ENCODE measurements at regions not wholly inside any gene's neighbourhood (a gene's known extent, or its start where the extent isn't known, plus 50 kb on each side); places are given as distances from the start of the nearest gene placed in this dataset.

- no peak for TF ChIP-seq POLR2AphosphoS5 (IDR thresholded peaks at IDR 0.05; ENCODE audit: low read depth)
Observed at GRCh38 chr7:12859761-12860160, 172.3 kb downstream of the ARL4A start (continued).

GRCh38 chr7:12861070-12861469, 173.6 kb downstream of the ARL4A start:
- ATAC-seq (no peak), DNase-seq (ENCODE audit: low spot score) (no peak)
- Mint-ChIP-seq H3K4me1 (no peaks in the 10 kb centered on the region; the same call in 2 of the 3 replicates), H3K27me3 (ENCODE audit: insufficient read depth, low read depth, poor library complexity) (no peaks in the 10 kb centered on the region), H3K36me3 (ENCODE audit: low read depth) (peaks cover 2% of the 10 kb centered on the region; the same call in 1 of the 3 replicates), H3K4me3 (no peak overlapping the region), H3K9me3 (no peaks in the 10 kb centered on the region), H3K27ac (no peak overlapping the region)
- no peak overlapping the region for H3K27ac ChIP-seq (ENCODE audit: low read depth)
- no peak overlapping the region for H3K4me2 ChIP-seq
- TF ChIP-seq, protein P1, sequence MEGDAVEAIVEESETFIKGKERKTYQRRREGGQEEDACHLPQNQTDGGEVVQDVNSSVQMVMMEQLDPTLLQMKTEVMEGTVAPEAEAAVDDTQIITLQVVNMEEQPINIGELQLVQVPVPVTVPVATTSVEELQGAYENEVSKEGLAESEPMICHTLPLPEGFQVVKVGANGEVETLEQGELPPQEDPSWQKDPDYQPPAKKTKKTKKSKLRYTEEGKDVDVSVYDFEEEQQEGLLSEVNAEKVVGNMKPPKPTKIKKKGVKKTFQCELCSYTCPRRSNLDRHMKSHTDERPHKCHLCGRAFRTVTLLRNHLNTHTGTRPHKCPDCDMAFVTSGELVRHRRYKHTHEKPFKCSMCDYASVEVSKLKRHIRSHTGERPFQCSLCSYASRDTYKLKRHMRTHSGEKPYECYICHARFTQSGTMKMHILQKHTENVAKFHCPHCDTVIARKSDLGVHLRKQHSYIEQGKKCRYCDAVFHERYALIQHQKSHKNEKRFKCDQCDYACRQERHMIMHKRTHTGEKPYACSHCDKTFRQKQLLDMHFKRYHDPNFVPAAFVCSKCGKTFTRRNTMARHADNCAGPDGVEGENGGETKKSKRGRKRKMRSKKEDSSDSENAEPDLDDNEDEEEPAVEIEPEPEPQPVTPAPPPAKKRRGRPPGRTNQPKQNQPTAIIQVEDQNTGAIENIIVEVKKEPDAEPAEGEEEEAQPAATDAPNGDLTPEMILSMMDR (conservative IDR thresholded peaks at IDR 0.05; ENCODE audit: low read depth in 2 of 2) = no peak
- TF ChIP-seq POLR2AphosphoS5 (IDR thresholded peaks at IDR 0.05; ENCODE audit: low read depth) (no peak), NANOG (IDR thresholded peaks at IDR 0.05; ENCODE audit: borderline replicate concordance) (no peak), CREB1 (CRISPR knock-in tag; IDR thresholded peaks at IDR 0.05; ENCODE audit: low read depth) (no peak), REST (IDR thresholded peaks at IDR 0.05; ENCODE audit: unreplicated experiment) (no peak), EZH2phosphoT487 (IDR thresholded peaks at IDR 0.05; ENCODE audit: unreplicated experiment) (no peak), STAT1 (IDR thresholded peaks at IDR 0.05; ENCODE audit: unreplicated experiment) (no peak), EZH2 (IDR thresholded peaks at IDR 0.05; ENCODE audit: low read depth, unreplicated experiment) (no peak)
- TF ChIP-seq, protein P2, sequence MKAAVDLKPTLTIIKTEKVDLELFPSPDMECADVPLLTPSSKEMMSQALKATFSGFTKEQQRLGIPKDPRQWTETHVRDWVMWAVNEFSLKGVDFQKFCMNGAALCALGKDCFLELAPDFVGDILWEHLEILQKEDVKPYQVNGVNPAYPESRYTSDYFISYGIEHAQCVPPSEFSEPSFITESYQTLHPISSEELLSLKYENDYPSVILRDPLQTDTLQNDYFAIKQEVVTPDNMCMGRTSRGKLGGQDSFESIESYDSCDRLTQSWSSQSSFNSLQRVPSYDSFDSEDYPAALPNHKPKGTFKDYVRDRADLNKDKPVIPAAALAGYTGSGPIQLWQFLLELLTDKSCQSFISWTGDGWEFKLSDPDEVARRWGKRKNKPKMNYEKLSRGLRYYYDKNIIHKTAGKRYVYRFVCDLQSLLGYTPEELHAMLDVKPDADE (IDR thresholded peaks at IDR 0.05) = no peak
- TF ChIP-seq, protein P3, sequence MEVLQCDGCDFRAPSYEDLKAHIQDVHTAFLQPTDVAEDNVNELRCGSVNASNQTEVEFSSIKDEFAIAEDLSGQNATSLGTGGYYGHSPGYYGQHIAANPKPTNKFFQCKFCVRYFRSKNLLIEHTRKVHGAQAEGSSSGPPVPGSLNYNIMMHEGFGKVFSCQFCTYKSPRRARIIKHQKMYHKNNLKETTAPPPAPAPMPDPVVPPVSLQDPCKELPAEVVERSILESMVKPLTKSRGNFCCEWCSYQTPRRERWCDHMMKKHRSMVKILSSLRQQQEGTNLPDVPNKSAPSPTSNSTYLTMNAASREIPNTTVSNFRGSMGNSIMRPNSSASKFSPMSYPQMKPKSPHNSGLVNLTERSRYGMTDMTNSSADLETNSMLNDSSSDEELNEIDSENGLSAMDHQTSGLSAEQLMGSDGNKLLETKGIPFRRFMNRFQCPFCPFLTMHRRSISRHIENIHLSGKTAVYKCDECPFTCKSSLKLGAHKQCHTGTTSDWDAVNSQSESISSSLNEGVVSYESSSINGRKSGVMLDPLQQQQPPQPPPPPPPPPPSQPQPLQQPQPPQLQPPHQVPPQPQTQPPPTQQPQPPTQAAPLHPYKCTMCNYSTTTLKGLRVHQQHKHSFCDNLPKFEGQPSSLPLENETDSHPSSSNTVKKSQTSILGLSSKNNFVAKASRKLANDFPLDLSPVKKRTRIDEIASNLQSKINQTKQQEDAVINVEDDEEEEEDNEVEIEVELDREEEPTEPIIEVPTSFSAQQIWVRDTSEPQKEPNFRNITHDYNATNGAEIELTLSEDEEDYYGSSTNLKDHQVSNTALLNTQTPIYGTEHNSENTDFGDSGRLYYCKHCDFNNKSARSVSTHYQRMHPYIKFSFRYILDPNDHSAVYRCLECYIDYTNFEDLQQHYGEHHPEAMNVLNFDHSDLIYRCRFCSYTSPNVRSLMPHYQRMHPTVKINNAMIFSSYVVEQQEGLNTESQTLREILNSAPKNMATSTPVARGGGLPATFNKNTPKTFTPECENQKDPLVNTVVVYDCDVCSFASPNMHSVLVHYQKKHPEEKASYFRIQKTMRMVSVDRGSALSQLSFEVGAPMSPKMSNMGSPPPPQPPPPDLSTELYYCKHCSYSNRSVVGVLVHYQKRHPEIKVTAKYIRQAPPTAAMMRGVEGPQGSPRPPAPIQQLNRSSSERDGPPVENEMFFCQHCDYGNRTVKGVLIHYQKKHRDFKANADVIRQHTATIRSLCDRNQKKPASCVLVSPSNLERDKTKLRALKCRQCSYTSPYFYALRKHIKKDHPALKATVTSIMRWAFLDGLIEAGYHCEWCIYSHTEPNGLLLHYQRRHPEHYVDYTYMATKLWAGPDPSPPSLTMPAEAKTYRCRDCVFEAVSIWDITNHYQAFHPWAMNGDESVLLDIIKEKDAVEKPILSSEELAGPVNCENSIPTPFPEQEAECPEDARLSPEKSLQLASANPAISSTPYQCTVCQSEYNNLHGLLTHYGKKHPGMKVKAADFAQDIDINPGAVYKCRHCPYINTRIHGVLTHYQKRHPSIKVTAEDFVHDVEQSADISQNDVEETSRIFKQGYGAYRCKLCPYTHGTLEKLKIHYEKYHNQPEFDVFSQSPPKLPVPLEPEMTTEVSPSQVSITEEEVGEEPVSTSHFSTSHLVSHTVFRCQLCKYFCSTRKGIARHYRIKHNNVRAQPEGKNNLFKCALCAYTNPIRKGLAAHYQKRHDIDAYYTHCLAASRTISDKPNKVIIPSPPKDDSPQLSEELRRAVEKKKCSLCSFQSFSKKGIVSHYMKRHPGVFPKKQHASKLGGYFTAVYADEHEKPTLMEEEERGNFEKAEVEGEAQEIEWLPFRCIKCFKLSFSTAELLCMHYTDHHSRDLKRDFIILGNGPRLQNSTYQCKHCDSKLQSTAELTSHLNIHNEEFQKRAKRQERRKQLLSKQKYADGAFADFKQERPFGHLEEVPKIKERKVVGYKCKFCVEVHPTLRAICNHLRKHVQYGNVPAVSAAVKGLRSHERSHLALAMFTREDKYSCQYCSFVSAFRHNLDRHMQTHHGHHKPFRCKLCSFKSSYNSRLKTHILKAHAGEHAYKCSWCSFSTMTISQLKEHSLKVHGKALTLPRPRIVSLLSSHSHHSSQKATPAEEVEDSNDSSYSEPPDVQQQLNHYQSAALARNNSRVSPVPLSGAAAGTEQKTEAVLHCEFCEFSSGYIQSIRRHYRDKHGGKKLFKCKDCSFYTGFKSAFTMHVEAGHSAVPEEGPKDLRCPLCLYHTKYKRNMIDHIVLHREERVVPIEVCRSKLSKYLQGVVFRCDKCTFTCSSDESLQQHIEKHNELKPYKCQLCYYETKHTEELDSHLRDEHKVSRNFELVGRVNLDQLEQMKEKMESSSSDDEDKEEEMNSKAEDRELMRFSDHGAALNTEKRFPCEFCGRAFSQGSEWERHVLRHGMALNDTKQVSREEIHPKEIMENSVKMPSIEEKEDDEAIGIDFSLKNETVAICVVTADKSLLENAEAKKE (CRISPR knock-in tag; IDR thresholded peaks at IDR 0.05) = no peak
- no peaks in the 10 kb centered on the region; the same call in 1 of the 2 replicates for H3K9me2 ChIP-seq (ENCODE audit: insufficient read depth)
- no peaks in the 10 kb centered on the region for H3K79me2 ChIP-seq (replicated peaks; ENCODE audit: insufficient read depth)
- no peaks in the 10 kb centered on the region for H3K4me1 ChIP-seq (ENCODE audit: insufficient read depth)
- no peaks in the 10 kb centered on the region for H4K20me1 ChIP-seq (replicated peaks; ENCODE audit: insufficient read depth)
- H3K27me3 ChIP-seq (ENCODE audit: insufficient read depth) = no peaks in the 10 kb centered on the region
- H3K36me3 ChIP-seq (ENCODE audit: insufficient read depth) = no peaks in the 10 kb centered on the region
- H3K4me3 ChIP-seq = no peak overlapping the region
- H3F3A ChIP-seq (replicated peaks; ENCODE audit: low read depth) = no peaks in the 10 kb centered on the region
- no peak overlapping the region for H2AFZ ChIP-seq

Data from GM23338 (cell line).